ENCODE measurements at regions not wholly inside any gene's neighbourhood (a gene's known extent, or its start where the extent isn't known, plus 50 kb on each side); places are given as distances from the start of the nearest gene placed in this dataset.
"Not testable (repeated sequence)": the region's sequence is repeated elsewhere in the genome, so short reads cannot be mapped to it uniquely, and the experiment has no call there.

- Histone ChIP-seq H3K27me3 (ENCODE audit: low read depth, low read length) (no peaks in the 10 kb centered on the region), H3K4me2 (ENCODE audit: low read length) (no peak overlapping the region), H3K79me2 (ENCODE audit: low read length) (no peaks in the 10 kb centered on the region), H3K9ac (ENCODE audit: low read length) (no peak overlapping the region), H3K4me1 (ENCODE audit: low read length) (no peaks in the 10 kb centered on the region), H3K9me3 (ENCODE audit: insufficient read depth, low read length) (0 out of 2 replicates have a peak, but pooled peaks cover 7% of the 10 kb centered on the region), H3K36me3 (replicated peaks; ENCODE audit: low read depth, low read length) (no peaks in the 10 kb centered on the region), H3K27ac (ENCODE audit: low read length) (no peak overlapping the region), H3K4me3 (ENCODE audit: low read length) (no peak overlapping the region), H2AFZ (ENCODE audit: low read depth, low read length) (no peak overlapping the region), H4K20me1 (ENCODE audit: insufficient read depth, low read length) (no peaks in the 10 kb centered on the region)
- no peak for TF ChIP-seq EZH2phosphoT487 (IDR thresholded peaks at IDR 0.05; ENCODE audit: low read depth)
- TF ChIP-seq CTCF (IDR thresholded peaks at IDR 0.05; ENCODE audit: low read depth, low read length): no peak
These were observed 76.3 kb upstream of the SHOX start for GRCh38 chrX:554271-554670.

GRCh38 chrX:555725-556666 lies 74.6 kb upstream of the SHOX start:
- Histone ChIP-seq H3K27ac (ENCODE audit: low read length) (no peak overlapping the region), H3K9ac (ENCODE audit: low read length) (no peak overlapping the region), H3K4me2 (ENCODE audit: low read length) (no peak overlapping the region), H3K4me3 (ENCODE audit: low read length) (no peak overlapping the region), H3K36me3 (replicated peaks; ENCODE audit: low read depth, low read length) (no peaks in the 10 kb centered on the region), H3K4me1 (ENCODE audit: low read length) (no peaks in the 10 kb centered on the region), H3K79me2 (ENCODE audit: low read length) (no peaks in the 10 kb centered on the region), H2AFZ (ENCODE audit: low read depth, low read length) (no peak overlapping the region), H3K27me3 (ENCODE audit: low read depth, low read length) (no peaks in the 10 kb centered on the region), H3K9me3 (ENCODE audit: insufficient read depth, low read length) (0 out of 2 replicates have a peak, but pooled peaks cover 7% of the 10 kb centered on the region), H4K20me1 (ENCODE audit: insufficient read depth, low read length) (no peaks in the 10 kb centered on the region)
- TF ChIP-seq EZH2phosphoT487 (IDR thresholded peaks at IDR 0.05; ENCODE audit: low read depth) (no peak), CTCF (IDR thresholded peaks at IDR 0.05; ENCODE audit: low read depth, low read length) (no peak)

GRCh38 chrX:557601-558000 lies 73.0 kb upstream of the SHOX start:
- H3K27ac ChIP-seq (ENCODE audit: low read length); H3K4me3 ChIP-seq (ENCODE audit: low read length); H3K9ac ChIP-seq (ENCODE audit: low read length); H3K4me1 ChIP-seq (ENCODE audit: low read length); H3K79me2 ChIP-seq (ENCODE audit: low read length); H3K27me3 ChIP-seq (ENCODE audit: low read depth, low read length); H4K20me1 ChIP-seq (ENCODE audit: insufficient read depth, low read length); H2AFZ ChIP-seq (ENCODE audit: low read depth, low read length); H3K4me2 ChIP-seq (ENCODE audit: low read length); H3K36me3 ChIP-seq (replicated peaks; ENCODE audit: low read depth, low read length); H3K9me3 ChIP-seq (ENCODE audit: insufficient read depth, low read length): not testable (repeated sequence)

- not testable (repeated sequence) for H3K9me3 ChIP-seq (ENCODE audit: insufficient read depth, low read length); H2AFZ ChIP-seq (ENCODE audit: low read depth, low read length); H3K36me3 ChIP-seq (replicated peaks; ENCODE audit: low read depth, low read length); H4K20me1 ChIP-seq (ENCODE audit: insufficient read depth, low read length); H3K79me2 ChIP-seq (ENCODE audit: low read length); H3K4me2 ChIP-seq (ENCODE audit: low read length); H3K27ac ChIP-seq (ENCODE audit: low read length); H3K9ac ChIP-seq (ENCODE audit: low read length); H3K4me1 ChIP-seq (ENCODE audit: low read length); H3K4me3 ChIP-seq (ENCODE audit: low read length); H3K27me3 ChIP-seq (ENCODE audit: low read depth, low read length)
These were observed 71.3 kb upstream of the SHOX start for GRCh38 chrX:559282-559681.

GRCh38 chrX:567891-568290 lies 62.7 kb upstream of the SHOX start:
- Histone ChIP-seq H3K4me2 (ENCODE audit: low read length) (no peak overlapping the region), H3K79me2 (ENCODE audit: low read length) (no peaks in the 10 kb centered on the region), H3K27ac (ENCODE audit: low read length) (no peak overlapping the region), H3K9me3 (ENCODE audit: insufficient read depth, low read length) (no peaks in the 10 kb centered on the region), H3K4me1 (ENCODE audit: low read length) (no peaks in the 10 kb centered on the region), H3K9ac (ENCODE audit: low read length) (no peak overlapping the region), H4K20me1 (ENCODE audit: insufficient read depth, low read length) (no peaks in the 10 kb centered on the region), H3K36me3 (replicated peaks; ENCODE audit: low read depth, low read length) (no peaks in the 10 kb centered on the region), H3K4me3 (ENCODE audit: low read length) (no peak overlapping the region), H2AFZ (ENCODE audit: low read depth, low read length) (no peak overlapping the region), H3K27me3 (ENCODE audit: low read depth, low read length) (no peaks in the 10 kb centered on the region)
- no peak for TF ChIP-seq EZH2phosphoT487 (IDR thresholded peaks at IDR 0.05; ENCODE audit: low read depth)
- TF ChIP-seq CTCF (IDR thresholded peaks at IDR 0.05; ENCODE audit: low read depth, low read length): no peak
